ENCODE measurements at regions not wholly inside any gene's neighbourhood (a gene's known extent, or its start where the extent isn't known, plus 50 kb on each side); places are given as distances from the start of the nearest gene placed in this dataset.

GRCh38 chr15:70453766-70454165 lies 309.6 kb downstream of the UACA start:
- Histone ChIP-seq H3K27ac (ENCODE audit: insufficient read depth, low read length) (no peak overlapping the region), H3K9me3 (ENCODE audit: control insufficient read depth, insufficient read depth, low read length) (no peaks in the 10 kb centered on the region), H3K79me1 (ENCODE audit: low read depth in 1 of 2, low read length in 2 of 2) (no peaks in the 10 kb centered on the region), H3K4me2 (ENCODE audit: low read depth, low read length) (no peak overlapping the region), H2AFZ (replicated peaks; ENCODE audit: low read length, poor library complexity) (no peak overlapping the region), H2BK20ac (ENCODE audit: low read depth, low read length) (no peak overlapping the region), H3K4me3 (ENCODE audit: insufficient read depth, low read depth, low read length) (no peak overlapping the region), H3K27me3 (ENCODE audit: control insufficient read depth, insufficient read depth, low read length) (peaks cover 27% of the 10 kb centered on the region), H2AK9ac (replicated peaks; ENCODE audit: low read depth, low read length, poor library complexity) (no peak overlapping the region), H3K14ac (replicated peaks; ENCODE audit: low read depth, low read length) (no peak overlapping the region), H4K20me1 (ENCODE audit: insufficient read depth, low read length) (no peaks in the 10 kb centered on the region; the same call in 1 of the 2 replicates), H4K8ac (ENCODE audit: low read depth in 2 of 2, low read length in 2 of 2) (no peak overlapping the region), H3K4ac (ENCODE audit: low read depth, low read length) (no peak overlapping the region), H3K18ac (ENCODE audit: low read depth, low read length) (no peak overlapping the region), H3K36me3 (ENCODE audit: control insufficient read depth, insufficient read depth, low read length) (no peaks in the 10 kb centered on the region), H3K23ac (ENCODE audit: low read depth, low read length) (no peak overlapping the region), H2AK5ac (ENCODE audit: low read depth, low read length) (no peak overlapping the region), H4K91ac (ENCODE audit: insufficient read depth, low read depth, low read length) (no peak overlapping the region), H3K56ac (ENCODE audit: extremely low read depth, insufficient read depth, low read length) (no peak overlapping the region), H2BK15ac (ENCODE audit: low read depth, low read length) (no peak overlapping the region), H2BK5ac (ENCODE audit: low read depth, low read length, poor library complexity, severe bottlenecking) (no peak overlapping the region), H4K5ac (ENCODE audit: low read depth, low read length) (no peak overlapping the region), H3K9me1 (ENCODE audit: insufficient read depth, low read length) (no peaks in the 10 kb centered on the region), H3K9ac (ENCODE audit: low read depth, low read length) (no peak overlapping the region), H3K4me1 (ENCODE audit: control insufficient read depth, insufficient read depth, low read length) (no peaks in the 10 kb centered on the region), H2BK120ac (ENCODE audit: low read depth, low read length) (no peak overlapping the region)
- BruUV-seq (replicated peaks): no TSS peak
- DNase-seq (no peak), ATAC-seq (ENCODE audit: low read depth) (no peak)
- intact Hi-C loops (cut with micrococcal nuclease): no loop called here
- TF ChIP-seq ELK1 (IDR thresholded peaks at IDR 0.05; ENCODE audit: borderline replicate concordance, low read depth, low read length) (no peak), BHLHE40 (IDR thresholded peaks at IDR 0.05; ENCODE audit: low read depth, low read length) (no peak), CHD1 (IDR thresholded peaks at IDR 0.05; ENCODE audit: low read depth, low read length) (no peak), NFE2L2 (IDR thresholded peaks at IDR 0.05; ENCODE audit: low read depth, low read length) (no peak), SMC3 (IDR thresholded peaks at IDR 0.05; ENCODE audit: low read depth, low read length) (no peak), RFX5 (IDR thresholded peaks at IDR 0.05; ENCODE audit: low read depth, low read length) (no peak), CTCF (conservative IDR thresholded peaks at IDR 0.05; ENCODE audit: low read depth, low read length) (no peak), MAZ (IDR thresholded peaks at IDR 0.05; ENCODE audit: borderline replicate concordance, low read depth, low read length) (no peak), USF2 (IDR thresholded peaks at IDR 0.05; ENCODE audit: low read depth, low read length) (no peak), RAD21 (IDR thresholded peaks at IDR 0.05; ENCODE audit: low read length) (no peak), RCOR1 (IDR thresholded peaks at IDR 0.05; ENCODE audit: insufficient replicate concordance, low read length) (no peak), FOS (IDR thresholded peaks at IDR 0.05; ENCODE audit: low read depth, low read length) (no peak), MAFK (IDR thresholded peaks at IDR 0.05; ENCODE audit: low read depth, low read length) (no peak), MXI1 (IDR thresholded peaks at IDR 0.05; ENCODE audit: borderline replicate concordance, low read depth, low read length) (no peak), POLR2A (IDR thresholded peaks at IDR 0.05; ENCODE audit: low read depth, low read length) (no peak), CEBPB (IDR thresholded peaks at IDR 0.05; ENCODE audit: low read depth, low read length) (no peak)
- ChIA-PET CTCF (no interaction called here), POLR2A (ENCODE audit: unreplicated experiment) (no interaction called here)
- WGBS, 2 experiments (ENCODE audit: extremely low coverage in 2 of 2, insufficient read length in 1 of 2): 100% methylated on average over 1 of the region's 5 CpGs; no CpG with 5 or more reads in 1 of the 2 experiments
- in situ Hi-C loops (cut with MboI; ENCODE audit: low sequenced_read_pairs): no loop called here
- dilution Hi-C loops (cut with HindIII; ENCODE audit: low sequenced_read_pairs, unreplicated experiment): no loop called here
